ENCODE measurements at regions not wholly inside any gene's neighbourhood (a gene's known extent, or its start where the extent isn't known, plus 50 kb on each side); places are given as distances from the start of the nearest gene placed in this dataset.

GRCh38 chr2:71826826-71827523 is 320.7 kb downstream of the CYP26B1 start:
- no peak for DNase-seq (ENCODE audit: low read depth in 4 of 4, low spot score in 3 of 4)

GRCh38 chr2:71826299-71826698 is 321.4 kb downstream of the CYP26B1 start:
- DNase-seq (ENCODE audit: low read depth in 4 of 4, low spot score in 3 of 4), result no peak

- no peak for DNase-seq (ENCODE audit: low read depth in 4 of 4, low spot score in 3 of 4)
Measured at GRCh38 chr2:71824436-71824835, 323.2 kb downstream of the CYP26B1 start.

- no peak for DNase-seq (ENCODE audit: low read depth in 4 of 4, low spot score in 3 of 4)
Measured at GRCh38 chr2:71823526-71823925, 324.1 kb downstream of the CYP26B1 start.

GRCh38 chr2:71822463-71822862 is 325.2 kb downstream of the CYP26B1 start:
- no peak for DNase-seq (ENCODE audit: low read depth in 4 of 4, low spot score in 3 of 4)

- no peak for DNase-seq (ENCODE audit: low read depth in 4 of 4, low spot score in 3 of 4)
Measured at GRCh38 chr2:71821856-71822255, 325.8 kb downstream of the CYP26B1 start.

- DNase-seq (ENCODE audit: low read depth in 4 of 4, low spot score in 3 of 4), result no peak
Measured at GRCh38 chr2:71816815-71817214, 330.8 kb downstream of the CYP26B1 start.

- no peak for DNase-seq (ENCODE audit: low read depth in 4 of 4, low spot score in 3 of 4)
Measured at GRCh38 chr2:71815701-71816474, 331.8 kb downstream of the CYP26B1 start.

GRCh38 chr2:71814885-71815284 is 332.8 kb downstream of the CYP26B1 start:
- no peak for DNase-seq (ENCODE audit: low read depth in 4 of 4, low spot score in 3 of 4)

GRCh38 chr2:71813807-71814470 is 333.7 kb downstream of the CYP26B1 start:
- DNase-seq (ENCODE audit: low read depth in 4 of 4, low spot score in 3 of 4), result no peak

GRCh38 chr2:71813315-71813714 is 334.3 kb downstream of the CYP26B1 start:
- DNase-seq (ENCODE audit: low read depth in 4 of 4, low spot score in 3 of 4), result no peak

- DNase-seq (ENCODE audit: low read depth in 4 of 4, low spot score in 3 of 4), result no peak
Measured at GRCh38 chr2:71812736-71813135, 334.9 kb downstream of the CYP26B1 start.

GRCh38 chr2:71811726-71812125 is 335.9 kb downstream of the CYP26B1 start:
- DNase-seq (ENCODE audit: low read depth in 4 of 4, low spot score in 3 of 4), result no peak

GRCh38 chr2:71811157-71811556 is 336.5 kb downstream of the CYP26B1 start:
- DNase-seq (ENCODE audit: low read depth in 4 of 4, low spot score in 3 of 4), result no peak

- peak in 2 of 4 donors; percentile 47 to 58 for DNase-seq (ENCODE audit: low read depth in 4 of 4, low spot score in 3 of 4)
Measured at GRCh38 chr2:71807581-71808451, 339.8 kb downstream of the CYP26B1 start.

- no peak for DNase-seq (ENCODE audit: low read depth in 4 of 4, low spot score in 3 of 4)
Measured at GRCh38 chr2:71806432-71806831, 341.2 kb downstream of the CYP26B1 start.

- no peak for DNase-seq (ENCODE audit: low read depth in 4 of 4, low spot score in 3 of 4)
Measured at GRCh38 chr2:71804281-71804751, 343.3 kb downstream of the CYP26B1 start.

- no peak for DNase-seq (ENCODE audit: low read depth in 4 of 4, low spot score in 3 of 4)
Measured at GRCh38 chr2:71803398-71803797, 344.3 kb downstream of the CYP26B1 start.

- DNase-seq (ENCODE audit: low read depth in 4 of 4, low spot score in 3 of 4), result no peak
Measured at GRCh38 chr2:71802556-71802955, 345.1 kb downstream of the CYP26B1 start.

GRCh38 chr2:71801969-71802368 is 345.7 kb downstream of the CYP26B1 start:
- DNase-seq (ENCODE audit: low read depth in 4 of 4, low spot score in 3 of 4), result no peak

GRCh38 chr2:71801556-71801955 is 346.1 kb downstream of the CYP26B1 start:
- no peak for DNase-seq (ENCODE audit: low read depth in 4 of 4, low spot score in 3 of 4)
